ENCODE measurements at regions not wholly inside any gene's neighbourhood (a gene's known extent, or its start where the extent isn't known, plus 50 kb on each side); places are given as distances from the start of the nearest gene placed in this dataset.

DNA sequence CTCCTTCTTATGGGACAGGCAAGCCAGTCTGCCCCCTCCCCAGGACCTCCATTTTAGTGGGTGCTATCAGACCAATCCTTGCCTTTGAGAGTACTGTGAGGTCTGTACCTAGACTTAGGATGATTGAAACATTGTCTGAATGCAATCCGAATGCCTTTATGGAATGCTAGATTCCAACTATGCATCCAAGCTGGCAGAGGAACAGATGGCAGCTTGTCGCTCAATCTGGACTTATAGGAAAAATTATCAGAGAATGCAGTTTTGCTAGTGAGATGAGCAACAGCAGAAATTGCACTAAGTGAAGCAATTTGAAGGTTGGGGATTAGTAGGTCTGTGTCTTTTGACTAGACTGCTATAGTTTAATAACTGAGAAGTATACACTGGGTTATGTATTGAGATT lies 109.1 kb downstream of the DYRK2 start:
- no peak for DNase-seq
- in situ Hi-C loops (cut with MboI; ENCODE audit: low pct_unique_long_range_greater_than_20kb, low sequenced_read_pairs): no loop called here

- DNase-seq: peak; percentile 7
- in situ Hi-C loops (cut with MboI; ENCODE audit: low pct_unique_long_range_greater_than_20kb, low sequenced_read_pairs): no loop called here
These were observed 109.6 kb downstream of the DYRK2 start for GRCh38 chr12:67758119-67758518.

DNA sequence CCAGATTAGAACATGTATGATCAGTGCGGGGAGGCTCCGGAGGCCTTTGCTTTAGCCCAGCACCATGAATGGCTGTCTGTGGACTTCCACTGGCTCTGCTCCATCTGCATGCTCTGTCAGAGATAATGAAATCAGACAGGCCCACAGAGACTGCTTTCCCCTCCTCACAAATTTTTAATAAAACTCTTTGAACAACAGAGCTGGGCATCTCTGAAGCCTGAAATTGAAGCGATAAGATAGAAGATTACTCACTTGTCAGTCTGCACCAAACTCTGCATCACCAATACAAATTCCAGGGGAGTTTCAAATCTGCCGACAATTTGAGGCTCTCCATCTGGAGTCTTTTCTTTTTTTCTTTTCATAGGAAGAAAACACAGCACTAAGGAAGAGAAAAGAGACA lies 110.0 kb downstream of the DYRK2 start:
- in situ Hi-C loops (cut with MboI; ENCODE audit: low pct_unique_long_range_greater_than_20kb, low sequenced_read_pairs): no loop called here
- DNase-seq: no peak

DNA sequence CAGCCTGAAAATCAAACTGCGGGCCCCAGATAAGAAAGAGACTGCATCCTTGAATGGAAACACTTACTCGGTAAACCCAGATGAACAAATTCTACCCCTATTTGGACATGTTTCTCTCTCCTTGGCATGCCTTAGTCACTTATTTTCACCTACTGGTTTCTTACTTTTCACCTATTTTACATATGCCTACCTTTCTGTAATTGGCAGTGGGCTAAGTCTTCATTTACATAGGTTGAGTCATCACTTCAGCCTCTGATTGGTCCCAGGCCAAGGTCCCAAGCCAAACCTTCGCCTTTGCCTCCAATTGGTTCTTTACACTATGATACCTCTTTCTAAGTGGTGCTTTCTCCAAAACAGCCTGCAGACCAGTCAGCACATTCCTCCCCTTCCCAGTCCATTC lies 111.3 kb downstream of the DYRK2 start:
- in situ Hi-C loops (cut with MboI; ENCODE audit: low pct_unique_long_range_greater_than_20kb, low sequenced_read_pairs): no loop called here
- DNase-seq: no peak

DNA sequence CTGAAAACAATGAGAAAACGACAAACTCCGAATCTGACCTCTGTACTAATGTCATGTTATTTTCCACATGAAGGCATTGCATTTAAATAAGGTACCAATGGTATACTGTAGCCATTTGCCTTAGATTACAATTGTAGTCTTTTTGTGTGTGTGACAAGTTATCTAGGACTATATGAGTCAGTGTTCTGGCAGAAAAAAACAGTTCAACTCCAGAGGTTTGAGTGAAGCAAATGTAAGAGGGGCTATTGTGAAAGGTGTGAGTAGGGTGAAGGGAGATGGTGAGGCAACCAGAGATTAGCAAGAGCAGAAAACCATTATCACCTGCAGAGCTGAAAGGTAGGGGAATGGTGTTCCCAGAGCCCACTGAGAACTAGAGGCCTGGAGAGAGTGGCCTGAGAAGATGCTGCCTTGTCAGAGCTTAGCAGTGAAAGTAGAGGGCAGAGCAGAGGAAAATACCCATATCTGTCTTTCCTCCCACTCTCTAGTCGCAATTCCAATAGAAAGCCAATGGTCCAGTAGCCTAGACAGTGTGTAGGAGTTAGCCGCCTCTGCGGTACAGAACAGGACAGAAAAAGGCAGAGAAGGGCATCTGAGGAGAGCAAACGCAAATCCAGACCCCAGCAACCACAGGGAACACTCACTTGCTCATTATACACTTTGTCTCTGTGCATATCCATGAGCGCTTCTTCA lies 112.2 kb downstream of the DYRK2 start:
- in situ Hi-C loops (cut with MboI; ENCODE audit: low pct_unique_long_range_greater_than_20kb, low sequenced_read_pairs): no loop called here
- no peak for DNase-seq

DNA sequence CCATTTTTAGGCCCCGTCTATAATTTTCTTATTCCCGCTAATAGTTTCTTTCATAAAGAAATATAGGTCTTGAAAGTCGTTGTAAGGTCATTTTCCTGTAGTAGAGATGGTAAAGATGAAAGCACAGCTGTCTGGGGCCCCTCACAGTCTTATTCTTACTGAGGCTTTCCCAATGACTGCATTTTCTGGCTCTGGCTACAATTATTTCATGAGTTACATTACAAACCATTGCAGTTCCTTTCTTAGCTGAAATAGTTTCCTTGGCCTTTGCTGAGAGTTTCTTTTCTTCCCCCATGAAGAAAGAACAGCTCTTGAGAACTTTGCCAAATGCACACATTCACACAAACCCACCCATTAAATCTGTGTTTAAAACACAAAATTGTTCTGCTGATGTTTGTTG lies 113.0 kb downstream of the DYRK2 start:
- in situ Hi-C loops (cut with MboI; ENCODE audit: low pct_unique_long_range_greater_than_20kb, low sequenced_read_pairs): no loop called here

DNA sequence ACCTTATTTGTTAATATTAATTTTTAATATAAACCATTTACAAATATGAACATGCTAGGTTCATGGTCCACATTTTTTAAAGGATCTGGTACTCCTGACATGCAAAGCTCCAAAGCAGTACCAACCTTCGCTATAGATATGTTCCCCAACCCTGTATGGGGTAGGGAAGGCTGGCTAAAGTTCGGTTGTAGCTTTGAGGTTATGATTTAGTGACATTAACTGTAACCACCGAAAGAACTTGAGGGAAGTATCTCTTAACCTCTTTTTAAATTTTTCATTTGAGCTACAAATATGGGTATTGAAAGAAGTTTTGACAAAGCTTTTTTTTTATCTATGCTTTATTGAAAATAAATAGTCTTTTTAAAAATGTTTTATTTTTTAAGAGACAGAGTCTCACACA lies 115.5 kb downstream of the DYRK2 start:
- in situ Hi-C loops (cut with MboI; ENCODE audit: low pct_unique_long_range_greater_than_20kb, low sequenced_read_pairs): no loop called here
- no peak for DNase-seq

More for the DNA sequence above, 113.0 kb downstream of the DYRK2 start:
- DNase-seq: no peak

DNA sequence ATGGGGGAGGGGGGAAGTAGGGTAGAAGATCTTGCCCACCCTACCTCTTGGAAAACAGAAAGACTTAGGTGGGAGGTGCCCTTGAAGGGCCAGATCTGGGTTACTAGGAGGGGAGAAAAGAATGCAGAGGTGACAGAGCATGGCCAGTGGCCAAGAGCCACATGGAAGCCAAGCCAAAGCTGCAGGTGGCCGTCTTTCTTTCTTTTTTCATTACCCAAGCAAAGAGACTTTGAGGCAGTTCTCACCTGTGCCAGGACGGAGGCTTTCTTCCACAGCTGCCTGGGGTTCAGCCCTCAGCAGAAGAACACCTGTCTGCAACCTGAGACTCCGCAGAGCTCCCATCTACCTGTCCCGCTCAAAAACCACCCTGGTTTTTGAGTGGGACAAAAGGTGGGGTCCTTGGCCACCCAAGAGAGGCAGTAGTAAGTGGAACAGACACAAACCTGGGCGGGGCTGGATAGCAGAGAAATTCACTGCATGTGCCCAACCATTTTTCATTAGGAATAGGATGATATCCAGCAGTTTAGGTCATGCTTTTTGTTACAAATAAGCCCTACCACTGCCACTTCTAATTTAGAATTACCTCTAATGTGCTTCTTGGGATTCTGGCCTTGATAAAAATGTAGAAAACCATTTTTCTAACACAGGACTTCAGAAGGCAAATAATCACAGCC lies 116.5 kb downstream of the DYRK2 start:
- in situ Hi-C loops (cut with MboI; ENCODE audit: low pct_unique_long_range_greater_than_20kb, low sequenced_read_pairs): no loop called here
- no peak for DNase-seq

DNA sequence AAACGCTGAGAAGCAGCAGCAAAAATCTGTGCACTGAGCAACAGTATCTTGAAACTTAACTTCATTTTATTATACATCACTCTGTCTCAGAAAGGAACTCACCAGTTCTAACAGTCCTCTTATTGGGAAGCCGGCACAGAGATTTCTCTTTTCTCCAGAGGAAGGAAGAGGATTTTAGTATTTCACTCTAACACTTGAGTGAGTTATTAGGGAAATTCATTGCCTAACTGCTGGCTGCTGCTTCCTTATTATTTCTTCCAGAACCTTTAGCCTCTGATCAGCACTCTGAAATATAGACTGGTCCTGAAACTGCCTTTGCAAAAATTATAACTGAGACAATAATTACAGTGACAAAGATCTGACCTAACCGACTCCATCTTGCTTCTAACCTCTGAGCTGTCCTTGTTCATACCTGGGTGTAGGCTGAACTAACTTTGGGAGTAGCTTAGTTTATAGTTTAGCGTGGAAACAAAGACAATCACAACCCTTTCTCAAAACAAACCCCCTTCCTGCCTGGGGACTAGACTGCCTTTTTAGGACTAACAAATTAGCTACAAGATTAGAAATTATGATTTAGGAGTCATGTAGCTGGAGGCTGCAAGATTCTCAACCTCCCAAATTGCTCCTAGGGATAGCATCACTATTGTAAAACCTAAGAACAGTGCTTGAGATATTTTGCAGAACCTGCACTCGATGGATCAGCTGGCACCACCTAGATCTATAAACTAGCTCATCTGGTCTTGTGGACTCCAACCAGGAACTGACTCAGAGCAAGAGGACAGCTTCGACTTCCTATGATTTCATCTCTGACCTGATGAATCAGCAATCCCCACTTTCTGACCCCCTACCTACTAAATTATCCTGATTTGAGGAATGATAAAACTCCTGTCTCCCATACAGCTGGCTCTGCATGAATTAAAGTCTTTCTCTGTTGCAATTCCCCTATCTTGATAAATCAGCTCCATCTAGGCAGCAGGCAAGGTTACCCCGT lies 117.5 kb downstream of the DYRK2 start:
- no peak for DNase-seq
- in situ Hi-C loops (cut with MboI; ENCODE audit: low pct_unique_long_range_greater_than_20kb, low sequenced_read_pairs): no loop called here

- in situ Hi-C loops (cut with MboI; ENCODE audit: low pct_unique_long_range_greater_than_20kb, low sequenced_read_pairs): no loop called here
- no peak for DNase-seq
These were observed 124.0 kb downstream of the DYRK2 start for GRCh38 chr12:67772267-67773169.

DNA sequence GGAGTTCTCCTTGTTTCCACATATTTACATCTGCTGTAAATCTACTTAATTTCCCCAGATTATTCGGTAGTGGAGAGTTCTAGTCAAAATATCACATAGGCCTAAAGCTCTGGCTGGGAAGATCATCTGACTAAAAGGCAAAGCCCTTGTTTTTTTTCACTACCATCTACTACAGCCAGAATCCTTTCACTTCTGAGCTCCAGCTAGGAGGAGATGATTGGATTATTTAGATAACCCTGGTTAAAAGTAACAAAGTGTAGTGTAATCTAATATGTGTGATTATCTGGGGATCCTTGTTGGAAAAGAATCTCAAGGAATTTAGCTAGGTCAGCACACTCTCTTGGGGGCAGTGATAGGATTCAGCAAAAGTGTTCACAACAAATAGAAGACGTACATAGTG lies 125.4 kb downstream of the DYRK2 start:
- in situ Hi-C loops (cut with MboI; ENCODE audit: low pct_unique_long_range_greater_than_20kb, low sequenced_read_pairs): no loop called here
- DNase-seq: no peak

- in situ Hi-C loops (cut with MboI; ENCODE audit: low pct_unique_long_range_greater_than_20kb, low sequenced_read_pairs): no loop called here
- DNase-seq: no peak
These were observed 126.5 kb downstream of the DYRK2 start for GRCh38 chr12:67774983-67775587.

DNA sequence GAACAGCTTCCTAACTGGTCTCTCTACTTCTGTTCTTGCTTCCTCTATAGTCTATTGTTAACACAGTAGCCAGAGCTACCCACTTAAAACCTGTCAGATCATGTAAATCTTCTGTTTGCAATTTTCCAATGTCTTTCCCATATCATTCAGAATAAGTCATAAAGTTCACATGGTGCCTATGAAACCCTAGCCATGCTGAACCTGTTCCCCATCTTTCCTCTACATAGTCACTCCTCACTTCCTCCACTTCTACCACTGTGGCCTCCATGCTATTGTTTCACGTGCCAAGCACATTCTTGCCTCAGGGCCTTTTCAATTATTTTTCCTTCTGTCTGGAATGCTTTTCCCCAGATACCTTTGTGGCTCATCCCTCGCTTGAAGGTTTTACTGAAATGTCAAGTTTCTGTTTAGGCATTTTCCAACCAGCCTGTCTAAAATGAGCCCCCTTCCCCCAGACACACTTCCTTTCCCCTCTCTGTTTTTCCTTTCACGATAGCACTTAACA lies 132.1 kb downstream of the DYRK2 start:
- in situ Hi-C loops (cut with MboI; ENCODE audit: low pct_unique_long_range_greater_than_20kb, low sequenced_read_pairs): no loop called here
- DNase-seq: no peak

DNA sequence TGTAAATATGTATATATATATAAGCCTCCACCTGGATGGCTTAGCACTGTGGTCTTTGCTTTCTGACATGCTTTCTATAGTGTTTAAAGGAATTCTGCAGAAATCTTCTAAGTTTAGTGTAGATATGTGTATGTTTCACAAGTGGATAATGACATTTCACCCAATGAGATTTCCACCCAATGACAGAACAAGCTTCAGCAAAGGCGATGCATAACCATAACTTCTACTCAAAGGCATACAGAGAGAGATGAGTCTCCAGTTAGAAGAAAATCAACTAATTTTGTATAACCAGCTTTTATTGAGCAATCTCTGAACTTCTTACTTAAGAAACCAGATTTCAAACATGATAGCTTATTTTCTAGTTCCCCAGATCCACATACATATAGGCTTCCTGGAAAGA lies 134.0 kb downstream of the DYRK2 start:
- in situ Hi-C loops (cut with MboI; ENCODE audit: low pct_unique_long_range_greater_than_20kb, low sequenced_read_pairs): no loop called here
- no peak for DNase-seq

DNA sequence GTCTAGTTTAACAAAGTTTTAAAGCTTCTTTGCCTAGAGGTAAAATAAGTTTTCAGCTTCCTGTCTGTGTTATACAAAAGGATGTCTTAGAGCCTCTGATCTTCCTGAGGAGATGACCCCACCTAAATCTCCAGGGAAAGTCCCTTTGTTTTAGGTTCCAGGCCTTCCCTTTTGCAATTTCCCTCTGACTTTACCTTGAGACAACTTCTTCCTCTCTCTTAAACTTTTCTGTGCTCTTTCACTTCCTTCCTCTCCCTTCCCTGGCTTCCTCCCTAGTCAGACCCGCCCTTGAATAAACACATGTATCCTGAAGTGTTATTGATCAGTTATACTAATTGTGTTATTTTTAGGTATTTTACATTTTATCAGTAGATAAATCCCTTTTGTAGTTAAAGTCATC lies 134.8 kb downstream of the DYRK2 start:
- DNase-seq: no peak
- in situ Hi-C loops (cut with MboI; ENCODE audit: low pct_unique_long_range_greater_than_20kb, low sequenced_read_pairs): no loop called here

DNA sequence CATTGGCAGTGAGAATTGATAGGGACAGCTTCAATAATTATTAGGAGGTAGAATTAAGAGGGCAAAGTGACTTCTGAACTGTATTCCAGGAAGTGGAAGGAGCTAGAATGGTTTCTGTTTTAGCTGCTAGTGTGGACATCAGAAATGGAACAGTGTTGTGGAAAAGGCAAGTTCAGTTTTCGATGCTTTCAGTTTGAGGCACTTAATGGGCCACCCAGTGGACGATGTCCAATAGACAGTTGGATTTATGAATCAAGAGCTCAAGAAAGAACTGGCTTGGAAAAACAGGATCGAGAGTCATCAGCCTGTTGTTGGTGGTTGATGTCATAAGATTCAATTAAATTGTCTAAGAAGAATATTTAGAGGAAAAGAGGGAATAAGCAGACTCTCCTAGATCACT lies 136.3 kb downstream of the DYRK2 start:
- DNase-seq: no peak
- in situ Hi-C loops (cut with MboI; ENCODE audit: low pct_unique_long_range_greater_than_20kb, low sequenced_read_pairs): no loop called here

GRCh38 chr12:67786086-67786485 lies 137.5 kb downstream of the DYRK2 start:
- in situ Hi-C loops (cut with MboI; ENCODE audit: low pct_unique_long_range_greater_than_20kb, low sequenced_read_pairs): no loop called here

GRCh38 chr12:67788118-67788517 lies 139.6 kb downstream of the DYRK2 start:
- DNase-seq: no peak
- in situ Hi-C loops (cut with MboI; ENCODE audit: low pct_unique_long_range_greater_than_20kb, low sequenced_read_pairs): no loop called here

More at GRCh38 chr12:67786086-67786485, 137.5 kb downstream of the DYRK2 start:
- no peak for DNase-seq

Measured in KBM-7 (cell line).